ENCODE measurements at regions not wholly inside any gene's neighbourhood (a gene's known extent, or its start where the extent isn't known, plus 50 kb on each side); places are given as distances from the start of the nearest gene placed in this dataset.

DNA sequence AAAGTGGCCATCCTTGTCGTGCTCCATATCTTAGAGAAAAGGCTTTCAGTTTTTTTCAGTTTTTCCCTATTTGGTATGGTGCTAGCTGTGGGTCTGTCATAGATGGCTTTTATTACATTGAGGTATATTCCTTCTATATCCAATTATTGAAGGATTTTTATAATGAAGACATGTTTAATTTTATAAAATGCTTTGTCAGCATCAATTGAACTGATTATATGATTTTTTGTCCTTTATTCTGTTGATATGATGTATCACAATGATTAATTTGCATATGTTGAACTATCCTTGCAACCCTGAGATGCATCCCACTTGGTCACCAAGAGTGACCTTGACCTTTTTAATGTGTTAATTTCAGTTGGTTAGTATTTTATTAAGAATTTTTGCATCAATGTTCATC is 55.1 kb upstream of the VGLL2 start:
- DNase-seq (ENCODE audit: low spot score) = no peak
- intact Hi-C loops (cut with DNase I) = no loop called here

DNA sequence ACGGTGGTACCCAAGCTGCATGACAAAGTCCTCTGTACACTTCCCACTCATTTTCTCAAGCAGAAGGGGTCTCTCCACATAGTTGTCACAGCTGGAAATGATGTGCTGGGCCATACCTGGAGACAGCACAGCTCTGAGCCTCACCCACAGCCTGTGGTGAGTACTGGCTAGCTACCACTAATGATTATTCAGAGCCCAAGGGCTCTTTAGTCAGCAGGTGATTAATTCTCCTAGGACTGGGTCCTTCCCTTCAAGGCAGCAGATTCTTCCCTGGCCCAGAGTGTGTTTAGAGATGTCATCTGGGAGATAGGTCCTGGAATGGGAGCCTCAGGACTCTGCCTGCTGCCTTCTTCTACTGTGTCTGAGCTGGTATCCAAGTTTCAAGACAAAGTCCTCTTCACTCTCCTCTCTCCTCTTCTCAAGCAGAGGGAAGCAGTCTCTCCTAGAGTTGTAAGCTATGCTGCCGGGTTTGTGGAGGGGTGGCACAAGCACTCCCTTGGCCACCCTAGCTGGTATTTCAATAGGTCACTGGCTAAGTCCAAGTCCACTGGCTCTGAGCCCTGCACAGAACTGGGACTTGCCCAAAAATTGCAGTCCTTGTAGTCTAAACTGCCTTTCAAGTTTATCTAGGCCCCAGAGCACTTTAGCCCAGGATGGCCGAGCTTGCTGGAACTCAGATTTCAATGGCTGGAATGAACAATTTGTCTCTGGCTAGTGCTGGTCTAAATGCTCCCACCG is 49.8 kb upstream of the VGLL2 start:
- DNase-seq (ENCODE audit: low spot score) = no peak
- intact Hi-C loops (cut with DNase I) = no loop called here
